Caki2 (cell line): ENCODE measurements at regions not wholly inside any gene's neighbourhood (a gene's known extent, or its start where the extent isn't known, plus 50 kb on each side); places are given as distances from the start of the nearest gene placed in this dataset.

Experiments
- DNase-seq: peaks from one replicate; pipeline ENCODE4 v3.0.0-alpha.2; 2015; ENCODE audit warnings: low read depth
- in situ Hi-C: cut with HindIII; loops from 2 replicates; pipeline ENCODE4 v1.10.0; 2016; ENCODE audit warnings: low sequenced_read_pairs, low pct_unique_long_range_greater_than_20kb, mixed read lengths

DNA sequence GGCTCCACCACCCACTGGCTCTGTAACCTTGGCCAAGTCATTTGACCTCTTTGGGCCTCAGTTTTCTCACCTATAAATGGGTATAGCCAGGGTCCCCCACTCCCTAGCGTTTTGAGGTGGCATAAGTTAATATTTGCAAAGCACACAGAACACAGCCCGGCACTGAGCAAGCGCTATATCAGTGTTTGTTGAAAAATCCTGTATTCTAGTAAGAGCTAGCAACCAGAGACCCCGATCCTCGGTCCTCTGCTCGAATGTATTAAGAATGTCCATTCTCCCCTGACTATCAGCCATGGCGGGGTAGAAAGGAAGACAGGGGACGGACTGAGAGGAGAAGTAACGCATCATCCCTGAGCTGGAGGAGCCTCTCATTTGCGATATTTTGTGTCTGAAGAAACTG, 131.2 kb downstream of the IRF8 start:
- in situ Hi-C loops: no loop called here
- no peak for DNase-seq

DNA sequence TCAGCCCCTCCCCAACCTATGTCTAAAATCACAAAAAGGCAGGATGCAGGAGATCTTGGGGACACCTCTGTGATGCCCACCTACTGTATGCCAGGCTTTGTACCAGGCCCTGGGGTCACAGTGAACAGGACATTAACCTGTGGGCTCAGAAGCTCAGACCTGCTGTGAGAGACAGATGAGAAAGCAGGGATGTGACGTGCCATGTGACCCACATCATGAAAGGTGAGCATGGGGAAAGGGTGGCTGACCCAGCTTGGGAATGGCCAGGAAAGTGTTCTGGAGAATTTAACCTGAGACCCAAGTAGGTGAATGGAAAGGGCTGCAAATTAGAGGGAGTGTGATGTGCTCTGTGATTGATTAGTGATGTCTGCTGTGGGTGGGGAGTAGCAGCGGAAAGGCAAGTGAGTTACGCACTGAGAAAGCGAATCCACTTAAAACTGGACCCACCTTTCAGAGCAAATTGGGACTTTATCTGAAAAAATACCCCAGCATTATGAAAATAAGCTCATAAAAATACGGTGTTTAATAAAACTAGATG, 132.2 kb downstream of the IRF8 start:
- in situ Hi-C loops: no loop called here
- no peak for DNase-seq

DNA sequence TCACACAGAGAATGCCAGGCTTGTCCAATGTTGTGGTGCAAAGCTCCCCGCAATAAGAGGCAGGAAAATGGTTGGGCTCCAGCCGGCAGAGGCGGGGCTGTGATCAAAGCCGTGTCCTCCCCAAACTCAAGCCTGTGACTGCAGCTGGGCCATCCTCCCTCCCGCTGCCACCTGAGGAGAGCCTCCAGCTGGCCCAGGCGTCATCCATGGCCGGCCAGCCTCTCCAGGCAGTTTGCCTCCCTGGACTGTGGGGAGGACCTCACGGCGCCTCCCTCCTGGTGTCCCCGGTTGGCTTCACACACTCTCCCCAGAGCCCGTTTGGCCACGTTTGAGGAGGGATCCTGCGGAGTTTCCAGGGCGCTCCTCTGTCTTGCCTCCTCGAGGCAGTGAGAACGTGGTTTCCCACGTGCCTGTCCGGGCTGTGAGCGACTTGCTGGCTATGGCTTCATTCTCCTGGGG, 134.1 kb downstream of the IRF8 start:
- no peak for DNase-seq
- in situ Hi-C loops: no loop called here

DNA sequence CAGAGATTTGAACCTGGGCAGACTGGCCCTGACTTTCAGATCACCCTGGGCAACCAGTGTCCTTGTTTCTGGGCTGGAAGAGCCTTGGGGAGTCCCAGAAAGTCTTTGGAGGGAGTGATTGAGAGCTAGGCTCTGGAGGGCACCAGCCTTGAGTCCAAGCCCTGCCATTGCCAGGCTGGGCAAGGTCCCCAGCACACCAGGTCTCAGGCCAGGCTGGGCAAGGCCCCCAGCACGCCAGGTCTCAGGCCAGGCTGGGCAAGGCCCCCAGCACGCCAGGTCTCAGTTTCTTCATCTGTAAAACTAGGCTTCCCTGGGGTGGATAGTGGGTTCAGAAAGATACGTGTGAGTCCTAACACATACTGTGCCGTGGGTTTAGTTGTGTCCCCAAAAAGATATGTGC, 135.0 kb downstream of the IRF8 start:
- no peak for DNase-seq
- in situ Hi-C loops: no loop called here

DNA sequence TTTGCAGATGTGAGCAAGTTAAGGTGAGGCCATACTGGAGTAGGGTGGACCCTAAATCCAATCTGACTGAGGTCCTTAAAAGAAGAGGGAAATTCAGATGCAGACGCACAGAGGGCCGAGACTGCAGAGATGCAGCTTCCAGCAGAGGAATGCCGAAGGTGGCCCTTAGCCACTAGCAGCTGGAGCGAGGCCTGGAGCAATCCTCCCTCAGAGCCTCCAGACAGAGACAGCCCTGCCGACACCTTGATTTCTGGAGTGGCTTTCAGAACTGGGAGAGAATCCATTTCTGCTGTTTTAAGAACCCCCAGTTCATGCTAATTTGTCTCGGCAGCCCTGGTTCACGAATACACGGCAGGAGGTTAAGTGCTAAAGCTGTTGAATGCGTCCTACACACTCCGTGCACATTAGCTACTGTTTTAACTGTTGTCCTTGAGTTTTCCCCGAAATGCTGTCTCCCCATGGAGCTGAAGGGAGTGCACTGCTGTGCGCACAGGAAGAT, 135.5 kb downstream of the IRF8 start:
- no peak for DNase-seq

DNA sequence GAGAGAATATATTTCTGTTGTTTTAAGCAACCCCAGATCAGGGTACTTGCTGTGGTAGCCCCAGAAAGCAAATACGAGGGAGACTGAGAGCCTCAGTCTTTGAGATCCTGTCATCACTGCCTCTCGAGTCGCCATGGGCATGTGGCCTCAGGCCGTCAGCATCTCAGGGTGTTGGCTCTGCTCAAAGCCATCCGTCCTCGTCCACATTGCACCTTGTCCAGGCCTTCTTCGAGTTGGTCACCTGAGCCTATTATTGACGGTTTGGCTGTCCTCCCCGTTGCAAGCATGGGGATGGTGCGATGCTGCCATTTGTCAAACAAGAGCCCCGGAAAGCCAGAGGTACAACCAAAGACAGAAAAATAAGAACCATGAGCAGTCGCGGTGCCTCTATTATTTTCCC, 136.9 kb downstream of the IRF8 start:
- in situ Hi-C loops: no loop called here
- no peak for DNase-seq

More for the DNA sequence above, 135.5 kb downstream of the IRF8 start:
- in situ Hi-C loops: no loop called here

DNA sequence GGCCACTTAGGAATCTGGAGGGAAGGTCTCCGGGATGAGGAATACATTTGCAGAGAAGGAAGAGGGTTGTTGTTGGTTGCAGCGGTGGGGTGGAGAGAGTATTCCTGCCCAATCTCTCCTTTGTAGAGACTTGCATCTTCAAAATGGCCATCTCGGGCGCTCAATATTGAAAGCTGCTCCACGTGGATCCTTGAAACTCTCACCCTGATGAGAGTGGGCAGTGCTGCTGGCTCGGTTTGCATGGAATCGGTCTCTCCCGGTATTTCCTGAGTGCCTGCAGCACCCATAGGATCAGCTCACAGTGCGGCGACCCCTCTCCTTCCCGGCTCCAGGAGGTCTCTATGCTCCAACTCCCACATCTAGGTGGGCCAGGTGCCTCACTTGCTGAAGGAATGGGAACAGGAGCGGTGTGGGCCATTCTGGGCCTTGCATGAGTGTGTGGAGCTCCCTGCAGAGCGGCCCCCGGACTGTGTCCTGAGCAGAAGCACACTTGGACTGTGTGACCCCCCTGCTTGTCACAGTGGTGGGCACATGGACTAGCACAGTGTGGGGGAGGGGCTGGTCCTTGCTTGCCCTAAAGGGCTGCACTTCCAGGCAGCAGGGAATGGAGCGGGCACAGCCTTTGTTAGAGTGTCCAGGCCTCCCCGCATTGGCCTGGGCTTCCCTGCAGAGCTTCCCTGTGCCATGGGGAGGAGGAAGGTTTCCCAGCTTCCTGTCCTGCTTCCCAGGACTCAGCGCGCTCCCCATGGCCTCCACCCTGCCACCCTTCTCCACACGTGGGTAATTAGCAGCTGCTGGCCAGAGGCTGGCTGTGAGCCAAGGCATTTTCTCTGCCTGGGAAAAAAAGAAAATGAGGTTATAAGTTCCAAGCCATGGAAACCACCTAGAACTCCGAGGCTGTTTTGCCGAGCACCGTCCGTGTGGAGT, 139.3 kb downstream of the IRF8 start:
- DNase-seq: no peak
- in situ Hi-C loops: no loop called here

DNA sequence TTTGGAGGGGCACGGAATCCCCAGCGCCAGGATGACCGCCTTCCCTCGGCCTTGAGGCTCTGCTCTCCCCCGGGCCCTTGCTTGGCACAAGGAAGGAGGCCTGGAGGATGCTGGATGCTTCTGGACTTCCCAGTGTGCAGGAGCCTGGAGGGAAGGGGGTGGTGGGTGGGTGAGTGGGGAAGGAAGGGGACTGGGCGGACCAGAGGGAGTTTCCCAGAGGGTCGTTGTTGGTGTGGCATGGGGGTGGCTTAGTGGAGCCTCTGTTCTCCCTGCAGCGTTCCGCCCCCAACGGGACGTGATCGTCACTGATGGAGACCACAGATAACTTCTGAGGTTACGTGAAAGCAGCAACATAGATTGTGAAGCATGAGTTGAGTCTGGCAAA, 140.0 kb downstream of the IRF8 start:
- in situ Hi-C loops: no loop called here
- no peak for DNase-seq

DNA sequence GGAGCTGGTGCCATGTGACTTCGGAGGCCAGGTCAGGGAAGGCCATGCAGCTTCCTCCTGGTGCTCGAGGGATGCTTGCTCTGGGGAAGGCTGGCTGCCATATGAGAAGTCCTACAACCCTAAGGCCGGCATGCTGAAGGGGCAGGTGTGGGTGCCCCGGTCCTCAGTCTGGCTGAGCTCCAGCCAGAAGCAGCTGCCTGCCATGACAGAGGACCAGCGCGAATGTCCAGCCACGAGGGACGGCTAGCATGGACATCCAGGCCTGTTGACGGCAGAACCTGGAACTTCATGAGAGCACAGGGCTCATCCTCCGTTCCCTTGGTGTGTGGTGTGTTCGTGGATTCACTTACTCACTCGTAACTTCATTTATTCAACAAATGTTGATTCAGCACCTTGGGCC, 140.6 kb downstream of the IRF8 start:
- in situ Hi-C loops: no loop called here
- no peak for DNase-seq

DNA sequence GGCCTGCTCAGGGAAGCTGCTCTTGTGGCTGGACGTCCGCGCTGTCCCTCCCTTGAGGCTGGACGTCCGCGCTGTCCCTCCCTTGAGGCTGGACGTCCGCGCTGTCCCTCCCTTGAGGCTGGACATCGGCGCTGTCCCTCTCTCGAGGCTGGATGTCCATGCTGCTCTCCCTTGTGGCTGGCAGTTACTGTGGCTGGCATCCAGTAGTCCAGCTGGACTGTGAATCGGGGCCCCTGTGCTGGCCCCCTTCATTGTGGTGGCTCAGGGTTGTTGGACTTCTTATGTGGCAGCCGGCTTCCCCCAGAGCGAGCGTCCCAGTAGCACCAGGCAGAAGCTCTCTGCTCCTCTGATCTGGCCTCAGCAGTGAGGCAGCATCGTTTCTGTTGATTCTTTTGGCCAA, 141.5 kb downstream of the IRF8 start:
- in situ Hi-C loops: no loop called here
- DNase-seq: no peak

DNA sequence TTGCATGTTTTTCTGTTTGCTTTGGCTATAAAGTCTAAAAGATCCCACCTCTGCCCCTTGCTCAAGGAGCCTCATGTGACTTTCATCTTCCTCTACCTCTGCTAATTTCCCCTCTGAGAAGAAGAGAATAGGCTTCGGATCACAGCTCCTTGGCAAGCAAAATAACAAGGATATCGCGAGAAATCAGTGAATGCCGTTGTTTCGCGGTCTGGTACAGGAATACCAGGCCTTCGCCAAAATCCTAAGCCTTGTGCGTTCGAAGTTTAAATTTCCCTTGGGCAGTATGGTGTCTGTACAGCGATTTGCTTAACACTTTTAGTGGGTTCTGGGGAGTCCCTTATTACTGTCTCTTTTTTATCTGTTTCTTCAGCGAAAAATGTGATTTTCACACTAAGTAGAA, 142.3 kb downstream of the IRF8 start:
- in situ Hi-C loops: no loop called here
- DNase-seq: no peak

DNA sequence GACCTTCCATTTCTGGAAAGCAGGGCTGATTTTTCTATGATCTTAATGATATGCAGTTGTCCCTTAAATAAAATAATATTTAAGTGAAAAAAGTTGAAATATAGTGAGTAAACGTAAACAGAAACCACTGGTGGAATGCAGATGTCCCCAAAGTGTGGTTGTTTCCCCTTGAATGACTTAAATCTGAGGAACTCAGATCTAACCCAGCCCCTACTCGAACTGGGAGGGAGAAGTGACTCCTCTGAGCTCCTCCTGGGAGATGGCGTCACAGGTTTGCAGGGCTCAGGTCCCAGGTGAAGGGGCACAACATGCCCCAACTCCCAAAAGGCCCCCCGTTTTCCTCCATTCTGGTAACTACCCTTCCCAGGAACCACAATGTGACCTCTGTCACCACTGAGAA, 142.8 kb downstream of the IRF8 start:
- in situ Hi-C loops: no loop called here
- no peak for DNase-seq

DNA sequence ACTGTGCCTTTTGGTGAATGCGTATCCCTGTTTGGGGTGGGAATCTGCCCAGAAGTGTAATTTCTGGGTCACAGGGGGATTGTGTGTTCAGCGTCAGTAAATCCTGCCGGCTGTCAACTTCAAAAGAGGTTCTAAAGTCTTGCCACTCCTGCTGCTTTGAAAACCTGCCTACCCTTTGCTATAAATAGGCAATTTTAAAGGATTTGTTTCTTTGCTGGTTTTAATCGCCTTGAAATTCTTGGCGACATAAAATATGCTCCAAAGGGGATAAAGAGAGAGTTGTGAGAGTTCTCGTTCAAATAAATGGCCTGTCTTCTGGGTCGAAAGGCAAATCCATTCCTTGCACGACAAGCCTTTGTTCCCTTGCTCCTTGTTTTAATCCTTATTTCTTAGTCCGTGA, 143.4 kb downstream of the IRF8 start:
- no peak for DNase-seq
- in situ Hi-C loops: no loop called here

DNA sequence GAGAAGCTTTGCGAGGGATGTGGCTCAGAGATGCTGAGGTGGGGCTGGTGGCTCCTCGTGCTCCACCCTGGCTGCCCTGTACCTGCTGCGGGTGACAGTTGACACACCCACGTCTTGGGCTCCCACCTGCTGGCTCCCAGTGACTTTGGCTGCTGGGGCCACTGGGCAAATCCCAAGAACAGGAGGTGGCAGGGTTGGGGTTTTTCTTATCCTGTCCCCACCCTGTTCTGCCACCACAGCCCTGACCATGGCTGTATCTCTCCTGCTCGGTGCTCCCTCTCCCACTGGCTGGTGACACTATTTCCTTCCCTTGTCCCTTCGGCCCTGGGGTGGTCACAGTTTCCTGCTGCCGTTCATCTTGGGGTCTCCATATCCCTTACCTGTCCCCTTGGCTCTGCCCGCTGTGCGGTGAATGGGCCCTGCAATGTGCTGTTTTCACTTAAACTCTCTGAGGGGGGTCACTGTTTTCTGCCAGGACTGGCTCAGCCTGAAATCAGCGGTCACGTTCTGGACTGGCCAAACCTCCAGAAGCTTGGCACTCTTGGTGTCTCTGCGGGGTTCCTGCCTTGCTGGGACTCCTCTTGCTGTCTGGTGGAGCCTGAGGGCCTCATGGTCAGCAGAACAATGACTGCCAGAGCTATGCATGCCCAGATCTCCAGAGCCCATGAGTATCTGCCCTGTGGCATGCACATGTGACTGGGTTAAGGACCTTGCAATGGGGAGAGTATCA, 144.2 kb downstream of the IRF8 start:
- in situ Hi-C loops: no loop called here
- no peak for DNase-seq

DNA sequence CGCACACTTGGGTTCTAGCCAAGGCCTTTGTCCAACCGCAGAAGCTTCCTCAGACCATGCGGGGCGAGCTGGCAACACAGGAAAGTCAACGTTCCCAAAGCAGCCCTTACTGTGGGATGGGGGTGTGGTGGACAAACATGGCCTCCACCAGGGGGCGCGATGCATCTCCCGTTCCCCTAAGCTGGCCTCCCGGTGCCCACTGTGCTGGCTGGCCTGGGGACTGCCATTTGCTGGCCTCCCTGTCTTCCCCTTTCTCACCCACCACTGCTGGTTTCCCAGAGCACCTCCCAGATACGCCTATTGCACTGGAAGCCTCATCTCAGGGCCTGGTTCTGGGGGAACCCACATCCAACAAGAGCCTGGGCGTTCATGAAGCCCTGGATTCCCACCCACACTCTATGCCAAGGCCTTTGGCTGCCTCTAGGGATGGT, 145.3 kb downstream of the IRF8 start:
- no peak for DNase-seq
- in situ Hi-C loops: no loop called here

DNA sequence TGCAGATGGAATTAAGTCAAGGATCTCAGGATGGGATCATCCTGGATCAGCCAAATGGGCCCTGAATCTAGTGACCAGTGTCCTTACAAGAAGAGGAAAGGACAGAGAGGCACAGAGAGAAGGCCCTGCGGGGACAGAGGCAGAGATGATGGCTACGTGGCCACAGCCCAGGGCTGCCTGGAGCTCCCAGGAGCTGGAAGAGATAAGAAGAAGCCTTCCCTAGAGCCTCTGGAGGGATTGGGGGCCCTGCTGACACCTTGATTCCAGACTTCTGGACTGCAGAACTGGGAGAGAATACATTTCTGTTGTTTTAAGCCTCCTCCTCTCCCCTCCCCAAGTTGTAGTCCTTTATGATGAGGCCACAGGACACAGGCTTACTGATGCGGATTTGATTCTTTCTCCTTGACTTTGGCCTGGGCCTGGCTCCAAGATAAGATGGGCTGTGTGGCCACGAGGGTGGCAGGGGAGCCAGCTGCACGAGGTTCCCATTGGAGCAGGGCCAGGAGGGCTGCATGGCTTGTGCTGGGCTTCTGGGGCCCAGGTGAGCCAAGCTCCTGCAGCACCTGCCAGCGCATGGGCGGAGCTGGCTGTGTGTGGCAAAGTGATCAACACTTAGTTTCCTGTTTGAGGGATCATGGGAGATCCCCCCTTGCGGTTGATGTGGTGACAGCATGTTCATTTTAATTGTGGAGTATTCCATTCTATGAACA, 146.1 kb downstream of the IRF8 start:
- in situ Hi-C loops: no loop called here
- DNase-seq: no peak

DNA sequence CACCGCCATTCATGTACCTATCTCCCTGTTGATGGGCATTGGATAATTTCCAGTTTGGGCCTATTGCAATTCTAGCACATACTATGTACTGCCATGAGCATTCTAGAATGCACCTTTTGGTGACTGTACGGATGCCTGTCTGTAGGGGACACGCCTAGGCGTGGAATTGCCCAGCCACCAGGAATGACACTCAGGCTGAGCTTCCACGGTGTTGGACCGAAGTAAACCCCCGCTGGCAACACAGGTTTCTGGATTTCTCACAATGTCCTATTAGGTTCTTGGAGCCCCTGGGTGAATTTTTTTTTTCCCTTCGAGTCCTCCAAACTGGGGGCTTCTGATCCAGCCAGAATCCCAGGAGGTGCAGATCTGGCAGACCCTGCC, 146.6 kb downstream of the IRF8 start:
- in situ Hi-C loops: no loop called here
- no peak for DNase-seq

DNA sequence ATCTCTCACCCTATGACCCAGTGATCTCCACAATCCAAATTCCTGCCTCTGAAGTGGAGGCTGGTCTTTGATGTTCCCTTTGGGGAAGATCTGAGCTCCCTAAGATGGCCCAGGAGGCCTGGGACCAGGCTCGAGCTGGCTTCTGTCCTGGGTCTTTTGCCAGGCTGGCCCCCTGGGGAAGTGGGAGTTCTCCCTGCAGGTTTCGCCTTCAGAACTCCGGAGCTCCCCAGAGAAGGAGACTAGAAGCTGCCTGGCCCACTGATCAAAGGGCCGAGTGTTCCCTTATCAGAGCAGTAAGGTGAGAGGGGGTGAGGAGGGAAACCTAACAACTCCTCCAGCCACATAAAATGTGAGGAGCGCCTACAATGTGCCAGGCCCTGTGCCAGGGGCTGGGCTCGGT, 147.1 kb downstream of the IRF8 start:
- in situ Hi-C loops: no loop called here
- DNase-seq: no peak
